DND-41 (cell line): ENCODE measurements at regions not wholly inside any gene's neighbourhood (a gene's known extent, or its start where the extent isn't known, plus 50 kb on each side); places are given as distances from the start of the nearest gene placed in this dataset.

Experiments
- ATAC-seq: fragments of 200-7000 bp; cut with Tn5 transposase; 3 replicates; pipeline ENCODE4 v1.9.1; 2021; ENCODE audit warnings: low read depth; ENCODE audit not compliant: insufficient read depth
- DNase-seq: peaks from one replicate; pipeline ENCODE4 v3.0.0-alpha.2; 2020
- H2AFZ ChIP-seq: 2 replicates; pipeline ENCODE4 v1.6.0; 2012; ENCODE audit warnings: low read depth, low read length
- H3K27ac ChIP-seq: 2 replicates; pipeline ENCODE4 v1.5.1; 2012; ENCODE audit warnings: low read length, inconsistent platforms
- H3K27me3 ChIP-seq: fragments of 200-600 bp; sonication (generic); 2 replicates; pipeline ENCODE4 v1.6.0; 2012; ENCODE audit warnings: low read length, mild to moderate bottlenecking, inconsistent platforms; ENCODE audit not compliant: insufficient read depth, poor library complexity
- H3K36me3 ChIP-seq: 2 replicates; pipeline ENCODE4 v1.5.1; 2012; ENCODE audit warnings: low read length, inconsistent platforms; ENCODE audit not compliant: insufficient read depth
- H3K4me1 ChIP-seq: 2 replicates; pipeline ENCODE4 v1.5.1; 2012; ENCODE audit warnings: mild to moderate bottlenecking, low read length; ENCODE audit not compliant: insufficient read depth
- H3K4me2 ChIP-seq: 2 replicates; pipeline ENCODE4 v1.6.0; 2012; ENCODE audit warnings: mild to moderate bottlenecking, moderate library complexity, low read length, inconsistent platforms; ENCODE audit not compliant: insufficient read depth
- H3K4me3 ChIP-seq, 2 experiments: fragments of 200-600 bp in 1 of 2; shearing (Covaris generic) in 1 of 2; 2 replicates each; pipeline ENCODE4 v1.5.1; 2012 to 2016; ENCODE audit warnings: inconsistent platforms in 2 of 2, low read length in 2 of 2, mild to moderate bottlenecking in 2 of 2, low read depth in 1 of 2, moderate library complexity in 1 of 2
- H3K79me2 ChIP-seq: 2 replicates; pipeline ENCODE4 v1.6.0; 2012; ENCODE audit warnings: low read length, inconsistent platforms; ENCODE audit not compliant: insufficient read depth
- H3K9ac ChIP-seq: 2 replicates; pipeline ENCODE4 v1.6.0; 2012; ENCODE audit warnings: low read depth, mild to moderate bottlenecking, inconsistent platforms, low read length, moderate library complexity
- H3K9me3 ChIP-seq: 2 replicates; pipeline ENCODE4 v1.5.1; 2012; ENCODE audit warnings: low read length, moderate library complexity, mild to moderate bottlenecking, inconsistent platforms; ENCODE audit not compliant: insufficient read depth, severe bottlenecking
- H4K20me1 ChIP-seq: 2 replicates; pipeline ENCODE4 v1.6.0; 2012; ENCODE audit warnings: low read length; ENCODE audit not compliant: insufficient read depth
- EZH2 ChIP-seq: IDR thresholded peaks from 3 replicates; pipeline ENCODE4 v1.6.1; 2012; ENCODE audit warnings: borderline replicate concordance, low read depth, mild to moderate bottlenecking, moderate library complexity, low read length, inconsistent platforms; ENCODE audit not compliant: severe bottlenecking
- TF ChIP-seq, protein P1 (sequence below): IDR thresholded peaks from 2 replicates; pipeline ENCODE4 v1.5.1; 2012; ENCODE audit warnings: borderline replicate concordance, low read length, moderate library complexity, mild to moderate bottlenecking; ENCODE audit not compliant: poor library complexity, severe bottlenecking; ENCODE audit errors: extremely low read depth

- H3K36me3 ChIP-seq = no peaks in the 10 kb centered on the region
- no peak for ATAC-seq
- H3K27me3 ChIP-seq = no peaks in the 10 kb centered on the region
- H3K9me3 ChIP-seq = no peaks in the 10 kb centered on the region
- no peak overlapping the region for H2AFZ ChIP-seq
- no peak overlapping the region for H3K27ac ChIP-seq
- H3K9ac ChIP-seq = no peak overlapping the region
- no peaks in the 10 kb centered on the region for H3K79me2 ChIP-seq
- no peak for TF ChIP-seq EZH2
- H4K20me1 ChIP-seq = no peaks in the 10 kb centered on the region
- DNase-seq = no peak
- H3K4me2 ChIP-seq = no peak overlapping the region
- no peaks in the 10 kb centered on the region for H3K4me1 ChIP-seq
- H3K4me3 ChIP-seq = no peak overlapping the region
Measured at GRCh38 chr9:20082831-20083230, 294.0 kb upstream of the SLC24A2 start.

- Histone ChIP-seq H3K27ac (no peak overlapping the region), H3K36me3 (no peaks in the 10 kb centered on the region), H3K79me2 (no peaks in the 10 kb centered on the region), H3K4me1 (no peaks in the 10 kb centered on the region), H3K9ac (no peak overlapping the region), H3K4me2 (no peak overlapping the region), H4K20me1 (no peaks in the 10 kb centered on the region), H3K4me3 (no peak overlapping the region), H2AFZ (no peak overlapping the region), H3K9me3 (no peaks in the 10 kb centered on the region), H3K27me3 (no peaks in the 10 kb centered on the region)
- DNase-seq = no peak
- no peak for ATAC-seq
- no peak for TF ChIP-seq EZH2
- TF ChIP-seq, protein P1, sequence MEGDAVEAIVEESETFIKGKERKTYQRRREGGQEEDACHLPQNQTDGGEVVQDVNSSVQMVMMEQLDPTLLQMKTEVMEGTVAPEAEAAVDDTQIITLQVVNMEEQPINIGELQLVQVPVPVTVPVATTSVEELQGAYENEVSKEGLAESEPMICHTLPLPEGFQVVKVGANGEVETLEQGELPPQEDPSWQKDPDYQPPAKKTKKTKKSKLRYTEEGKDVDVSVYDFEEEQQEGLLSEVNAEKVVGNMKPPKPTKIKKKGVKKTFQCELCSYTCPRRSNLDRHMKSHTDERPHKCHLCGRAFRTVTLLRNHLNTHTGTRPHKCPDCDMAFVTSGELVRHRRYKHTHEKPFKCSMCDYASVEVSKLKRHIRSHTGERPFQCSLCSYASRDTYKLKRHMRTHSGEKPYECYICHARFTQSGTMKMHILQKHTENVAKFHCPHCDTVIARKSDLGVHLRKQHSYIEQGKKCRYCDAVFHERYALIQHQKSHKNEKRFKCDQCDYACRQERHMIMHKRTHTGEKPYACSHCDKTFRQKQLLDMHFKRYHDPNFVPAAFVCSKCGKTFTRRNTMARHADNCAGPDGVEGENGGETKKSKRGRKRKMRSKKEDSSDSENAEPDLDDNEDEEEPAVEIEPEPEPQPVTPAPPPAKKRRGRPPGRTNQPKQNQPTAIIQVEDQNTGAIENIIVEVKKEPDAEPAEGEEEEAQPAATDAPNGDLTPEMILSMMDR = no peak
Measured at GRCh38 chr9:20082406-20082805, 293.6 kb upstream of the SLC24A2 start.

DNA sequence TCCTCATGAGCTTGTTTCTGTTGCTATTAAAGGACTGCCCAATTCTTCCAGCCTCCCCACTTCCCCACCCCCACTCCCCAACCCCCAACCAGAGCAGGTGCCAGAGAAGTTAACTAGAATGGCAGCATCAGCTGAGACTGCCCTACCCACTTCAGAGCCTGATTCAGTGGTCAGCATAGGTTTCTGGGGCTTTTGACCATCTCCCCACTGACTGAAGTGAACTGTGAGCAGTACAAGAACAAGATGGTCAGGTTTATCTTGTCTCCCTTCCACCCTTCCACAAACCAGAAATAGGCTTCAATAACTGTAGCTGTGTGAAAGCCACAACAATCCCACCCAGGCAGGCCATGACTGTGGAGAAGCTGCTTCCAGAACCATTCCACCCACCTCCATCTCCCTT is 289.4 kb upstream of the SLC24A2 start:
- Histone ChIP-seq H2AFZ (no peak overlapping the region), H3K4me2 (no peak overlapping the region), H3K27me3 (no peaks in the 10 kb centered on the region), H3K9ac (no peak overlapping the region), H4K20me1 (no peaks in the 10 kb centered on the region), H3K4me1 (no peaks in the 10 kb centered on the region), H3K9me3 (no peaks in the 10 kb centered on the region), H3K4me3 (no peak overlapping the region), H3K79me2 (no peaks in the 10 kb centered on the region), H3K27ac (no peak overlapping the region), H3K36me3 (no peaks in the 10 kb centered on the region)
- TF ChIP-seq, protein P1 = no peak
- no peak for TF ChIP-seq EZH2
- DNase-seq (no peak), ATAC-seq (no peak)

DNA sequence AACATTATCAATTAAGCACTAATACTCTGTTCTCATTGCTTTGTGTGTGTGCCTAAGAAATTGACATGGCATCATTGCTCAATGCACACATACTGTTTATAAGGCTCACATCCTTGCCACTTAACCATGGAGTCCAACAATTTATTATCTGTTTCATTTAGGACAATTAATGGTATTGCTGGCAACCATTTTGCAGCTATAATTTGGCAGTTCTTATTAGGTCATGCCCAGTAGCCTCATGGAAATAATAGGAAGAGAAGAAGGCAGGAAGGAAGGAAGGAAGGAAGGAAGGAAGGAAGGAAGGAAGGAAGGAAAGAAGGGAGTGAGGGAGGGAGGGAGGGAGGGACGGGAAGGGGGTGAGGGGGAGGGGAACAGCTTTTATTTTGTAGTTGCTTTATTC is 285.5 kb upstream of the SLC24A2 start:
- ATAC-seq = no peak

More for the DNA sequence above, 285.5 kb upstream of the SLC24A2 start:
- H3K27ac ChIP-seq = no peak overlapping the region
- no peaks in the 10 kb centered on the region for H4K20me1 ChIP-seq
- no peaks in the 10 kb centered on the region for H3K36me3 ChIP-seq
- H3K27me3 ChIP-seq = no peaks in the 10 kb centered on the region
- no peaks in the 10 kb centered on the region for H3K4me1 ChIP-seq
- H3K79me2 ChIP-seq = no peaks in the 10 kb centered on the region
- TF ChIP-seq EZH2 = no peak
- TF ChIP-seq, protein P1 = no peak
- no peak for DNase-seq
- H3K4me2 ChIP-seq = no peak overlapping the region
- H3K4me3 ChIP-seq = no peak overlapping the region
- H3K9ac ChIP-seq = no peak overlapping the region
- no peak overlapping the region for H2AFZ ChIP-seq
- no peaks in the 10 kb centered on the region for H3K9me3 ChIP-seq
